Stimulated activated CD8-positive, alpha-beta memory T cell treated with anti-CD3 and anti-CD28 coated beads, Interleukin-2, amount 100 ng/mL, for 1 hour (primary cell): ENCODE measurements at regions not wholly inside any gene's neighbourhood (a gene's known extent, or its start where the extent isn't known, plus 50 kb on each side); places are given as distances from the start of the nearest gene placed in this dataset.

Source experiments
- DNase-seq, 2 donors: peaks; one replicate each; pipeline ENCODE4 v3.0.0-alpha.2; 2020; ENCODE audit warnings: low read depth in 2 of 2

DNA sequence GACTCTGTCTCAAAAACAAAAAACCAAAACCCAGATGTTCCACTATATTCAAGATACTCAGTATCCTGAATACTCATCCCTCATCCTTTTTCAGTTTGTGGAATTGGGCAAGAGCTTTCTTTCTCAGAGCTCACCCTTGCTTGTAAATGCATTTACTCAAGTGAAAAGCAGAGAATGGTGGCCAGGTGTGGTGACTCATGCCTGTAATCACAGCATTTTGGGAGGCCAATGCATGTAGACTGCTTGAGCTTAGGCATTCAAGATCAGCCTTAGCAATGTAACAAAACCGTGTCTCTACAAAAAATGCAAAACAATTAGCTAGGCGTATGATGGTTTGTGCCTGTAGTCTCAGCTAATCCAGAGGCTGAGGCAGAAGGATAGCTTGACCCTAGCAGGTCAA lies 553.2 kb upstream of the AMELY start:
- no peak for DNase-seq

- DNase-seq: no peak
These were observed 552.2 kb upstream of the AMELY start for GRCh38 chrY:7463711-7464110.

GRCh38 chrY:7463196-7463595 lies 551.6 kb upstream of the AMELY start:
- DNase-seq: no peak

GRCh38 chrY:7462657-7463056 lies 551.1 kb upstream of the AMELY start:
- no peak for DNase-seq

DNA sequence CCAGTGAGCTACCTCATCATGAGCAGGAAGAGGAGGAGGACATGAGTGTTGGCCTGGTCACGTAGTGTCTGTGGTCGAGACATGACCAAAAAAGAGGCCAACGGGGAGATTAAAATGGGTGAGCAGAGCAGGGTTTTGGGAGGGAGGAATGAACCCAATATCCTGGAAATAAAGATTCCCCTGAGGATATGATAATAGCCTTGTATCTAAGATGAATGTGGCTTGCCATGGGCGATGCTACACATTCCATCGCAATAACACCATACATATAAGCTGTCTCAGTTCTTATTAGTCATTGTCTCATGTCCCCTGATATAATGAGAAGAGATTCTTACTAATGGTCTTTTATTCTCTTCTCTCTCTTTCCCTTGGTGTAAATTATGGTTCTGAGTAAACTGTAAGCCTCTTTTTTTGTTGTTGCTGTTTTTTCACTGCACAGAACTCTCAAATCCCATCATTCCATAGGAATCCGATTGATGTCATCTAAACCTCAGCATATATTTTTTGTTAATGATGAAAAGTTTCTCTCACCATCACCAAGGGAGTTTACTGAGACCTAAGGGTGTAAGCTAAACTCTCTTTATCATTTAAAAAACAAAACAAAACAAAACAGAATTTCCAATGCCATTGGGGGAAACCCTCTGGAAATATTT lies 550.4 kb upstream of the AMELY start:
- no peak for DNase-seq

DNA sequence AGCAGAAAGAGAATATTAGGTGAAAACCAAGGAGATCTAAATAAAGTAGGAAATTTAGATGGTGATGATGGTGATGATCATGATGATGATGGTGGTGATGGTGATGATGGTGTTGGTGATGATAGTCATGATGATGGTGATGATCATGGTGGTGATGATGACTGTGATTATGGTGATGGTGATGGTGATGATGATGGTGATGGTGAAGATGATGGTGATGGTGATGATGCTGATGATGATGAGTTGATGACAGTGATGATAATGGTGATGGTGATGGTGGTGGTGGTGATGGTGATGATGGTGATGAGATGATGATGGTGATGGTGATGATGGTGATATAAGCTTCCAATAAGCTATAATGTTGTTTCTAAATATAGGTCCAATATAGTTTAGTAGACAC lies 548.2 kb upstream of the AMELY start:
- DNase-seq: no peak

DNA sequence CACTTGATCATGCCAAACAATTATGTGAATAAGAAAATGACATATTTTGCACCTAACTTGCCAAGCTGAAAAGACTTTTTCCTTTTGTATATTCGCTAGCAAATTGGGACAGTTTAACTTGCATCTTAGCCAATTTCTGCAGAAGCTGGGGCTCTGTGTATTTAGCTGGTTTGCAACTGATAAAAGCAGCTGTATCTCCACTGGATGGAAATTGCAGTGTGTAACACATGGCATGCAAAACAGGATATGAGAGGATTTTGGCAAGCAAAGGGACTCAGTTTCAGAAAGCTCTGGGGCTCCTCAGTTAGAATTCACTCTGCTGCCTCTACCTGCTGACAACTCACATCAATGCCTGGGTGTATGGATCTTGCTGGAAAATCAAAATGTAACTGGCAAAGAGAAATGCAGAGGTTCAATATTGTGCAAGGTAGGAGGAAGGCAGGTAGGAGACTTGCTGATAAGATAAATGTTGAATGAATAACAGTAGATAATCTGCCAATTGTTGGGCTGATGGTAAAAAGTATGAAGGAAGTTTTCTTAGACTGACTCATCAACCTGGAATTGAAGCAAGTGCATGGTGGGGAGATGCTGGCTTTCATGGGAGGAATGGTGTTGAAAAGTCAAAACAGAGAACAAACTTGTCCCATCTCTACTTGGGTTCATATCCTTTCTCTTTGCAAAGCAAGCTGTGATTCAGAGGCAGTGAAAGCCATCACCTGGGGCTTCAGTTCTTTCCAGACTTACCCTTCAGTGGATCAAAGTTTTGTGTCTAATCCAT lies 546.9 kb upstream of the AMELY start:
- DNase-seq: no peak

- DNase-seq: no peak
These were observed 545.9 kb upstream of the AMELY start for GRCh38 chrY:7457286-7458015.

- DNase-seq: no peak
These were observed 544.1 kb upstream of the AMELY start for GRCh38 chrY:7455626-7456025.

DNA sequence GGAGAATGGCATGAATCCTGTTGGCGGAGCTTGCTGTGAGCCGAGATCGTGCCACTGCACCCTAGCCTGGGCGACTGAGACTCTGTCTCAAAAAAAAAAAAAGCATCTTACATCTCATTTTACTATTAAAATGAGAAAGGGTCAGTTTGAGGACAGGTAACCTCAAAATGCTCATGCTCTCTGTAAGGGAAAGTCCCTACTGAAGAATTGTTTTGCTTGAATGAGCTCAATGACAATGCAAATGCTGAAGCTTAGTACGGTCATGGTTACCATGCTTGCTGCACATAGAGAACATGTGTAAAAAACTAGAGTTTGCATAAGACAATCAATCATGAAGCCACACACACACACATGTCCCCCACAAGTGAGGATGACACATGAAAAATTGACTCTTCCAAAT lies 541.8 kb upstream of the AMELY start:
- no peak for DNase-seq

DNA sequence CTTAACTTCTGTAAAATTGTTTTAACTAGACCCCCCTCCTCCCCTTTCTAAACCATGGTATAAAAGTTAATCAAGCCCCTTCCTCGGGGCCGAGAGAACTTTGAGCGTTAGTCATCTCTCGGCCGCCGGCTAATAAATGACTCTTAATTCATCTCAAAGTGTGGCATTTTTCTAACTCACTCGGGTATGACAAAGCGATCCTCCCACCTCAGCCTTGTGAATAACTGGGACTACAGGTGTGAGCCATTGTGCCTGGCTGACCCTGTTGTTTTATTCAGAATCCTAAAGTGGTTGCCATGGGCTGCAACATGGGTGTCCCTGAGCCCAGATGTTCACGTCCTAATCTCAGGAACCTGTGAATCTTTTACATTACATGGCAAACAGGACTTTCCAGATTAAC lies 540.7 kb upstream of the AMELY start:
- DNase-seq: no peak

GRCh38 chrY:7449860-7450259 lies 538.3 kb upstream of the AMELY start:
- DNase-seq: no peak

DNA sequence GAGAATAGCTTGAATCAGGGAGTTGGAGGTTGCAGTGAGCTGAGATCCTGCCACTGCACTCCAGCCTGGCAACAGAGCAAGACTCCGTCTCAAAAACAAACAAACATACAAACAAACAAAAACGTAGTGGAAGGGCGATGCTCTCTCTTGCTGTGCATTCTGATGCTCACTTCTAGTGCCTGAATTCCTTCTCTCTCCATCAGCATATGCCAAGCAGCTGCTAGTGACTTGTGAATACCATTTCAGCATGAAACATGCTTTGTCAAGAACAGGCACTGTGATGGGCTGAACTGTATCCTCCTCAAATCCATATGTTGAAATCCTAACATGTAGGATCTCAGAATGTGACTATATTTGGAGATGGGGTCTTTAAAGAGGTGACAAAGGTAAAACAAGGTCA lies 537.1 kb upstream of the AMELY start:
- no peak for DNase-seq

DNA sequence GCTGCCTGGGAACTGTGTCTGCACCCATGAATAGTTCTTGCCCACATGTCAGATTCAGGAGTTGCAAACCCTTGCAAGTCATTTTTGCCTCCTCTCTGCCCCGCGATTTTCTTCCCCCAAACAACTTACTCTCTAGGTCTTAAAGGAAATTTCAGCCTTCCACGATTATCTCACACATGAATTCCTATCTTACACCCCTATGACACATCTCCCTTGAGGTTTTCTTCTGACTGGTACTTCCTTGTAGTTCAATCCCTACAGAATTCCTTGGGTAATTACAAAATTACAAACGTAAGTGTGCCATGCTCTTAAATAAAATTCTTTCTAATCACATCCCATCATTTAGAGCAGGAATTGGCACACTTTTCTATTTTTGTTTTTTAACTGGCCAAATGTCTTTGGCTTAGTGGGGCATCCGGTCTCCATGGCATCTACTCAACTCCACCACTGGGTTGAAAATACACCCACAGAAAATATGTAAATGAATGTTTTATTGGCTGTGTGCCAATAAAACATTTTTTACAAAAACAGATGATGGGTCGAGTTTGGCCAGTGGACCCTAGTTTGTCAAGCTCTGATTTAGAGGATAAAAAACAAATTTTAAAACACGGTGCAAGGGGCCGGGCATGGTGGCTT lies 536.4 kb upstream of the AMELY start:
- no peak for DNase-seq

DNA sequence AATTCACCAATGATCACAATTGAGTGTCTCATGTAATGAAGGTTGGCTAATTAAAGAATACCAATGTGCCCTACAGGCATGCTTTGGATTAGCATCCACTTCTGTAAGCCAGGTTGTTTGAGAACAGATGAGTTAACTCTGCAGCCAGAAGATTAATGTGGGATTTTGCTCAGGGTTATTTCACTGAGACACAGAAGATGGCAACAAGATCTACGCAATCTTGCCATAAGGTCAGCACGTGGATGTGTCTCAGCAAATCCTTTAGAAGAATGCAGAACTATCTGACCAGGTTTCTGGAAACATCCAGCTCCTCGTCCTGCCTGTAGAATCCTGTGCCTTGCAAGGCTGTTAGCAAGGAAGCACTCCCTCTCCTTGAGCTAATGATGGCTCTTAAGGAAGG lies 532.6 kb upstream of the AMELY start:
- no peak for DNase-seq

DNA sequence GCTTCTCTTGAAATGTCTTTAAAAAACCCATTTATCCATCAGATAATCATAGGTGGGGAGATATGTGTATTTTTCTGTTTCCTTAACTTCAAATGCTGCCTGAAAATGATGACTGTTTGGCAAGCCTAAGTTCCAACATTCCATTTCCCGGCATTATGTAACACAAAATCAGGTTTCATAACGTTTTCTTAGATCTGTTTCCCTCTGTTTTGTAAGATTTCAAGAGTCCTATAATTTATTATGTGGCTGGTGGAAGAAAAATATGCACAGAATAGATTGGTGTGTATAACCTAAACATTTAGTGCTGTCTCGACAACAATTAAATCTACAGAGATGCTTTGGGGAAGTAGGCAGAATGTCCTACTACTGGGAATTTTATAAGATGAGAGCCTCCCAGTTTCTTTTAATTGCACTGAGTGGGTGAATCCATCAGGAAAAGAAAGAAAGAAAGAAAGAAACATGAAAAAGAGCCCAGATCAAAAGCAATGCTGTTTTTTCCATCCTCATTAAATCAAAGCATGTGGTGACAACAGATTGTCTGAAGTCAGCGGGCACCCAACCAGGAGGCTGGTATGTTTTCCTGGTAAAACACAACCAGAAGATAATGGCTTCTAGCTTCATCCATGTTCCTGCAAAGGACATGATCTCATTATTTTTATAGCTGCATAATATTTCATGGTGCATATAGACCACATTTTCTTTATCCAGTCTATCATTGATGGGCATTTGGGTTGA lies 529.4 kb upstream of the AMELY start:
- no peak for DNase-seq

GRCh38 chrY:7437086-7437485 lies 525.5 kb upstream of the AMELY start:
- no peak for DNase-seq

DNA sequence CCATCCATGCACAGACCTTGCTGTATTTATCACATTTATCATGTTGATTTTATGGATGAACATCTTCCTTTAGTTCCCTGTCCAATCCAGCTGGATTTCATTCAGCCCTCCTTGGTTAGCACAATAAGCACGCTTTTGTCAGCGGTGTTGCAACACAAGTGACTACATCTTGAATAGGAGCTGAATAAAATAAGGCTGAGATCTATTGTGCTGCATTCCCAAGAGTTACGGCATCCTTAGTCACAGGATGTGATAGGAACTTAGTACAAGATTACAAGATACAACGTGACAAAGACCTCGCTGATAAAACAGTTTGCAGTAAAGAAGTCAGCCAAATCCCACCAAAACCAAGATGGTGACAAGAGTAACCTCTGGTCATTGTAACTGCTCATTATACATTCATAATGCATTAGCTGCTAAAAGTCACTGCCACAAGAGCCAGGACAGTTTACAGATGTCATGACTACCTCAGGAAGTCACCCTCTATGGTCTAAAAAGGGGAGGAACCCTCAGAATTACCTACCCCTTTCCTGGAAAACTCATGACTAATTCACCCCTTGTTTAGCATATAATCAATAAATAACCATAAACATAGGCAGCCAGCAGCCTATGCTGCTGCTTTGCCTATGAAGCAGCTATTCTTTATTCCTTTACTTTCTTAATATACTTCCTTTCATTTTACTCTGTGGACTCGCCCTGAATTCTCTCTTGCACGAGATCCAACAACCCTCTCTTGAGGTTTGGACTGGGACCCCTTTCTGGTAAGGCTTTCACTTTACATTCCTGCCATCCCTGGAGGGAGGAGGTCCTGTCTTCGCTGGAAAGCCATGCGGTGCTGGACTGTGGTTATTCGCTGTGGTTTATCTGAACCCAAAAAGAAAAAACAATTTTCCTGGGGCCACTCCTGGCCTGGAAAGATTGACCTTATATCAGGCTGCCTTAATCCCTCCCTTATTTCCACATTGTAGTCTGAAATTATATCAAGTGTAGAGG lies 522.6 kb upstream of the AMELY start:
- no peak for DNase-seq

- no peak for DNase-seq
These were observed 507.6 kb upstream of the AMELY start for GRCh38 chrY:7419165-7419564.

GRCh38 chrY:7417946-7418345 lies 506.4 kb upstream of the AMELY start:
- no peak for DNase-seq

DNA sequence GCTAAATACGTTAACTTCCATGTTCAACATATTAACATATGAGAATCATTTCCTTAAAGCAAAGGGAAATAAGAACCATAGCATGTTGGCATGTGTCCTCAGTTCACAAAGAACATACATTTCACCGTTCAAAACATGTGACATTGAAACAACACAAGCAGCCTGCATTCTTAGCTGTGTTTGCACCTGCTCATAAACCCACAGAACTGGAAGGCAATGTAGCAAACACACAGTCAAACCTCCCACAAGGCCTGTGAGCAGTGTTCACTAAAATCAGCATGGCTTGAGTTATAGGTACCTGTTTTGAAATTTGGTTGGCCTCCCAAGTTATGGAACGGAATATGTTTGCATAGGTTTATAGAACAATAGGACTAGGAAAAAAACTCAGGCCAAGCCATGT lies 504.9 kb upstream of the AMELY start:
- DNase-seq: no peak
